AG10803 (cell line): ENCODE measurements at regions not wholly inside any gene's neighbourhood (a gene's known extent, or its start where the extent isn't known, plus 50 kb on each side); places are given as distances from the start of the nearest gene placed in this dataset.
"Not testable (repeated sequence)": the region's sequence is repeated elsewhere in the genome, so short reads cannot be mapped to it uniquely, and the experiment has no call there.

ENCODE experiments used
- DNase-seq: peaks from one replicate; pipeline ENCODE4 v3.0.0; 2010; ENCODE audit warnings: low read depth
- H3K4me3 ChIP-seq: 2 replicates; pipeline ENCODE4 v1.5.1; 2011; ENCODE audit warnings: mild to moderate bottlenecking, low read length, control low read depth
- CTCF ChIP-seq: conservative IDR thresholded peaks from 2 replicates; pipeline ENCODE4 v1.5.1; 2011; ENCODE audit warnings: mild to moderate bottlenecking, low read length, control low read depth, inconsistent platforms

GRCh38 chr13:86585835-86586234, 786.6 kb upstream of the SLITRK6 start:
- DNase-seq = peak; percentile 95
- H3K4me3 ChIP-seq = no peak overlapping the region
- TF ChIP-seq CTCF = no peak

GRCh38 chr13:86591862-86592261, 792.6 kb upstream of the SLITRK6 start:
- TF ChIP-seq CTCF = no peak
- no peak for DNase-seq
- H3K4me3 ChIP-seq = no peak overlapping the region

- no peak overlapping the region for H3K4me3 ChIP-seq
- no peak for DNase-seq
- TF ChIP-seq CTCF = no peak
Observed at GRCh38 chr13:86601351-86601750, 802.1 kb upstream of the SLITRK6 start.

- no peak for DNase-seq
- no peak for TF ChIP-seq CTCF
- H3K4me3 ChIP-seq = no peak overlapping the region
Observed at GRCh38 chr13:86606264-86606663, 807.0 kb upstream of the SLITRK6 start.

GRCh38 chr13:86608701-86609100, 809.5 kb upstream of the SLITRK6 start:
- H3K4me3 ChIP-seq = no peak overlapping the region
- no peak for DNase-seq
- TF ChIP-seq CTCF = no peak

GRCh38 chr13:86633346-86633745, 834.1 kb upstream of the SLITRK6 start:
- no peak overlapping the region for H3K4me3 ChIP-seq
- DNase-seq = no peak
- TF ChIP-seq CTCF = no peak

GRCh38 chr13:86651171-86651570, 852.0 kb upstream of the SLITRK6 start:
- H3K4me3 ChIP-seq, DNase-seq: not testable (repeated sequence)

- DNase-seq = no peak
- no peak overlapping the region for H3K4me3 ChIP-seq
- no peak for TF ChIP-seq CTCF
Observed at GRCh38 chr13:86653009-86653408, 853.8 kb upstream of the SLITRK6 start.
